NCI-H2081 treated with DMSO at 0.1 percent for 48 hours (cell line): ENCODE measurements at regions not wholly inside any gene's neighbourhood (a gene's known extent, or its start where the extent isn't known, plus 50 kb on each side); places are given as distances from the start of the nearest gene placed in this dataset.

Experiments used
- DNase-seq: peaks from one replicate; lab custom pipeline; 2025; lab: John Stamatoyannopoulos, UW

DNA sequence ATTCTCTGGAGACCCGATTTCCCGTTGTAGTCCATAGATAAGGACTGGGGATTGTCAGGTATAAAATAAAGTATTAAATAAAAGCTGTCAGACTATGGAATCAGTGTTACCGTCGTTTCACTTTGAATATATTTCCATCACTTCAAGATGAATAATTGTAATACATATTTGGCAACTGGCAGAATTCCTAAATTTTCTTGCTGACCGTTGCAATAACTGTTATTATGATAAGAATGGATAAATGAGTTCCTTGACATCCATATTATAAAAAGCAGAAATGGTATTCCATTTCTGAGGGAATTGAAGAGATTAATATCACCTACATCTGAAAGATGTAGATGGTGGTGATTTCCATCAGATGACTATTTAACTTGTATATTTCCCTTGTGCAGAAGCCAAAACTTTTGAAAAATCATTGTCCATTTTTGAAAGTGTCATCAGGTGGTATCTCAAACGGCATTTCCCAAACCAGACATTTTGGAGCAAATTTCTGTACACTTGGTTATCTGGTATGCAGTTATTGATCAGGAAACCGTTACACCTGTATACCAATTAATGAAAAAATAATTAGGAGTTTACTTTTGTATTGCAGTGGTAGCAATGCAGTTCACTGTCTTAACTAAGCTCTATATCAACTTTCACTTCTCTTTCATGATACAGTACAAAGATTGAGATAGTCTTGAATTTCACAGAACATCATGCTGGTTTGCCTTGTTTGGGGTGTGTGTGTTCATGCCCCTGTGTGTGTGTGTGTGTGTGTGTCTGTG, 878.5 kb downstream of the PCDH18 start:
- DNase-seq, result no peak

GRCh38 chr4:136651932-136652331, 880.4 kb downstream of the PCDH18 start:
- DNase-seq, result no peak

GRCh38 chr4:136651278-136651667, 881.0 kb downstream of the PCDH18 start:
- no peak for DNase-seq

DNA sequence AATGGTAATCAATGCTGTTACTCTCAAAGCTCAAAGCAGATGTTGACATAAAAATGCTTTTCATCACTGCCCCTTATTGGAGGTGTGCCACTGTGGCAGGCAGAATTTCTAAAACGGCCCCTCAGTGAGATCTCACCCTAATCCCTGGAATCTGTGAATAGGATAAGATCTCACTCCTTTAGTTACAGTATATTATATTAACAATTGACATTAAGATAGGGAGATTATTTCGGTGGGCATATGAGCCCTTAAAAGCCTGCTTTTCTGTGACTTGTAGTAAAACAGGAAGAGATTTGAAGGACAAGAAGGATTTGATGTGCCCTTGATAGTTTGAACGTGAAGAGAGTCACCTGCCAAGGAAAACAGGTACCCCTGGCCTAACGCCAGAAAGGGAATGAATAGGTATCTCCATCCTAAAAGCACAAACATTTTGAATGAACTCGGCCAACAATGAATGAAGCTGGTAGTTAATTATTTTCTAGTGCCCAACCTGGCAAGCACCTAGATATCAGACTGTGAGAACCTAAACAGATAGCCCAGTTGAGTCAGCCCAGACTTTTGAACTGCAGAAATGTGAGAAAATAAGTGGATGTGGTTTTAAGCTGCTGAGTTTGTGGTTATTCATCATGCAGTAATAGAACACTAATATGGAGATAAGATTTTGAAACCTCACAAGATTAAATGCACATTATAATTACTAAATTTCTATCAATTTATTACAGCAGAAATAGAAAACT, 881.6 kb downstream of the PCDH18 start:
- DNase-seq, result peak; percentile 7

DNA sequence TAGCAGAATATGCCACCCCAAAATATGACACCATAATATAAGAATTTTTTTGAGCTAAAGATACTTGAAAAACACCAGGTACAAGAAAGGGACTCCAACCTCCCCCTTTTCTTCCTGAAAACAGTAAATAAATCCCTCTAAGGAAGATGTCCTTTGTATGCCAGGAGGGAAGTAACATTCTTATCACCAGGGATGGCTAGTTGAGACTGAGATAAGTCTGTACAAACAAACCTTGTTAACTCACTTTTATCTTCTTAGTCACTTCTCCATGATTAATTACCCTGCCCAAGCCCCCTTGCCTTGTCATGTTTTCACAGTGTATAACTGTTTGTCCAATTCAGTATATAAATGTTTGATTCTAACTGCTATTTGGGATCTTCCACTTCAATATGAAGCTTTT, 888.0 kb downstream of the PCDH18 start:
- DNase-seq, result no peak

DNA sequence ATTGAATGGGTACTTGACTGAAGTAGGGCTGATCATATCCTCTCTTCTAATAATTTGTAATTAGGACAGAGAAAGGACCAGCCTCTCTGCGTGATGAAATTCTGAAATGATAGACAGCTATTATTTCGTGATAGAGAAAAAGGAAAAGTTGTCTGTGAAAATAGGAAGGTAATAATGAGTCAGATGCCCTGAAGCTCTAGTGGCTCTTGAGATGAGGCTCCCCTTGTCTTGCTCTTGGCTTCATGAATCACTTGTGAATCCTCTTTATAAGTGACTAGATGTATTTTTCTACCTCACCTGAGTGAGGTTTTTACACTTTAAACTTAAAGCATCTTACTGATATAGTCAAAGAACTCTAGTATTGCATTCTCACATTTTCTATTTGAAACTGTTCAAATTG, 888.9 kb downstream of the PCDH18 start:
- DNase-seq, result no peak

- no peak for DNase-seq
These were observed 895.1 kb downstream of the PCDH18 start for GRCh38 chr4:136637071-136637777.

DNA sequence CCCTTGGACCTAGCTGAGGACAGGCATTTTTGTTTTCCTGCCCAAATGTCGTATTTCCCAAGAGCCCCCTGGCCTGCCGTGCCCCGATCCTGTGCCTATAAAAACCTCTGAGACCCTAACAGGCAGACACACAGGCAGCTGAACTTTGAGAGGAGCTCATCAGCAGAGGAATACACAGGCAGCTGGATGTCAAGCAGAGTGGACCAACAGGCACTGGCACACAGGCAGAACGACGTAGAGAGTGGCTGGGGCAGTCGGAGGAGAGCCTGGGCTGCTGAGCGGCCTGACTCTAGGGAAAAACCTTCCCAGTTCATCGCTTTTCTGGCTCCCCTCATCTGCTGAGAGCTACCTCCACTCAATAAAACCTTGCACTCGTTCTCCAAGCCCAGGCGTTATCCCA, 896.1 kb downstream of the PCDH18 start:
- DNase-seq, result no peak

- no peak for DNase-seq
These were observed 898.2 kb downstream of the PCDH18 start for GRCh38 chr4:136634121-136634520.

- no peak for DNase-seq
These were observed 932.4 kb downstream of the PCDH18 start for GRCh38 chr4:136599890-136600289.

GRCh38 chr4:136590440-136590839, 941.9 kb downstream of the PCDH18 start:
- no peak for DNase-seq

DNA sequence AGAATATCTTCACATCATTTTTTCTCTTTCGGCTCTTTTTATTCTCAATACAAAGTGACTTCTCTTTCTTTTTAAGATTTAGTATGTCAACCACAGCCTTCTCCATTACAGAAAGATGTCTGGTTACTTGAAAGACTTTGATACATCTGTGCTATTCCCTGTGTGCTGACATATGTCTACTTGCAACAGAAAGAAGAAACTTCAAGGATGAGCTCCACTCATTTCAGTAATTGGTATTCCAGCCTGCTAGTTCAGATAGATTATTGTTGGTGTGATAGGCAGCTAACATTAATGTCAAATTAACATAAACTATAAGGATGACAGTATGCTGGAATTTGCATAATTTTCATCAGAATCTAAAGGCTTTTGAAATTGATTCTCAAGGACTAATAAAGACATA, 948.7 kb downstream of the PCDH18 start:
- DNase-seq, result no peak

DNA sequence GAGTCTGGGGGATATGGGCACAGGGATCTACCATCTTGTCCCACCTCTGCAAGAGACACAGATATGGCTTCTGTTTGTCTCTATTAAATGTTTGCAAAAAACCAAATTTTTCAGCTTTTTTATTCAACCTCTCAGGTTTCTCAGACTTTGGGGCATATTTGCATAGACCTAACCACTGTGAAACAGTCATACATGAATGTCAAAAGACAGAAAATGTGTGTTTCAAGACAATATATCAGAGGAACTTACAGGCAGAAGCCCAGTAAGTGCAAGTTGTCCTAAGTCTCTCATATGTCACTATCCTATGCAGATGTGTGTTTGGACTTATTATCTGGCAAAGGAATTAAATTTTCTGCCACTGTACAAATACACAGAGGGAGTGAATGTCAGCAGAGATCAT, 951.2 kb downstream of the PCDH18 start:
- DNase-seq, result no peak

DNA sequence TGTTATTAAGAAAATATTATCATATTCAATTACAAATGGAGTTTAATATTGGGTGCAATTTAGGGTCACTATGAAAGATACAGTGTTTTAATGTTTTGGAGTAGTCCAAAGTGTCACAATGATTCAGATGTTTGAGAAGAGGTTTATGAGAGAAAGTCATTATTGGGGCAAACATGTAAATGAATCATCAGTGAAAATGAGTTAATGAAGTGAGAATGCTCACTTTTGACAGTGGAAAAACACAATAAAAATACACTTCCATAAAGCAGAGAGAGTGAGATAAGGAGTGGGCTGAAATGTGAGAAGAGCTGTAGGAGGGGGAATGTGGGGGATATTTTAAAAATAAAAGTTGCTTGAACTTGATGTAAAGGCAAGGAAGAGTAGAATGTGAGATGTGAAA, 957.1 kb downstream of the PCDH18 start:
- no peak for DNase-seq

DNA sequence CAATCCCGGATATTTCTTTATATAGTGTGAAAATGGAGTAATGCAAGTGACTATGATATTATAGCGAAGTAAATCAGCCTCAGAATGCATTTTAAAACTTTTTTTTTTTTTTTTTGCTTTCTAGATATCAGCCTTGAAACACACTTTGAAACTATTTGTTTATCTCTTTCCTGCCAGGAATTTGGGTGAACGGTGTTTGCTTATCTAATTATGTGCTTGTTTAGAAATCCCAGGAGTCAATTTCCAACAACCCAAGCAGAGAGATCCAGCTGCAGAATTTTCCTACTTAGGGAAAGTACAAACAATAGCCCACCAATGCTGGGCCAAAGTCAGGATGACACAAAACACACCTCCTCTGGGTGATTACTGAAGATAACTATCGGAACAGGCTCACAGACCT, 958.8 kb downstream of the PCDH18 start:
- DNase-seq, result no peak

DNA sequence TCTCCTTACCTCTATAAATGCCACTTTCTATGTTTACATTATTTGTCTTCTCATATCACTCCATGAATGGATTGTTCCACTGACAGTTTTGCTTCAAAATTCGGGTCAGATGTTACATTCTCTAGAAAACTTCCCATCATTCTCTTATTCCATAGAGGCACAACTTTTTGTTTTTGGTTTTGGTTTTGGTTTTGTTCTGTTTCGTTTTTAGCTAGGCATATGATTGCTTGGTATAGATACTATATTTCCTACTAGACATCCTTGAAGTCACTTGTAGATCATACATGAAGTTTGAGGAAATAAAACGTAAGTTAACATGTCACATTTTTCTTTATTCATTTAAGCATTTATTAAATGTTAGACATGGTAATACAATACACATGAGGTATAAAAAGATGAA, 961.0 kb downstream of the PCDH18 start:
- DNase-seq, result no peak

DNA sequence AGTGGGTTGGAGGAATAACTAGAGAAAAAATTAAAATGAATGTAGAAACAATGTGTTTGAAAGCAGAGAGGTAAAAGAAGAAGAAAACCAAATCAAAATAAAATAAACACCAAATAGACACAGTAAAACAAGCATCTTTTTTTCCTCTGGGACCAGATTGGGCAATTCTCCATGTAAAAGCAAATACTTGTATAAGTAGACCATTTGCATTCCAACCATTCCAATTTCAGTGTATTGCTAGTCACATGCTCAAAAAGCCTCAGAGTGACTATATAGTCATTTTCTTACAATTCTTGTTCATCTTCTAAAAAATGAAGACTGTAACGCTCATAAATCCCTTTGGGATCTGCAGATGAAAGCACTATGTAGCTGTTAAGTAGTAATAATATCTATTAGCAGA, 969.5 kb downstream of the PCDH18 start:
- DNase-seq, result no peak

DNA sequence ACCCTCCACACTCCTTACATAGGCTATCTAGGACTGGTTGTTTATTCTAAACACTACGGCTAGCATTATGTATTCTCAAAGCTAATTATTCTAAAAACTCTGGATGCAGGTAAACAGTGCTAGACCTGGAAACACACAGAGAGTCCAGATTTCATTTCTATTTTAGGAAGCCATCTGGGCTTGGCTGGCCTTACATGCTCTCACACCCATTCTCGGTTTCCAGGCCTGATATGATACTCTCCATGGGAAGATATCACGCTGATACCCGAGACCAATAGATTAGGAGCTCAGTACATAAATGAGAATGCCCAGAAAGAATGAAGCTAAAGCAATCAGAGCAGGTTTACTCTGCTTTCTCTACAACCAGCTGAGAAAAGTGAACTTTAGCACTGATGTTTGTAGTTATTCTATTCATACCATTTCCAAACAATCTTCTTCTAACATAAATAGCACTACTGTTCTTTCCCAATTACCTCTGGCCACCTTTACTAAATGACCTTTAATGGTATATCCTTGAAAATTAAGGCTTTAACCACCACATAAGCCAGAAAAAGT, 973.3 kb downstream of the PCDH18 start:
- DNase-seq, result no peak

DNA sequence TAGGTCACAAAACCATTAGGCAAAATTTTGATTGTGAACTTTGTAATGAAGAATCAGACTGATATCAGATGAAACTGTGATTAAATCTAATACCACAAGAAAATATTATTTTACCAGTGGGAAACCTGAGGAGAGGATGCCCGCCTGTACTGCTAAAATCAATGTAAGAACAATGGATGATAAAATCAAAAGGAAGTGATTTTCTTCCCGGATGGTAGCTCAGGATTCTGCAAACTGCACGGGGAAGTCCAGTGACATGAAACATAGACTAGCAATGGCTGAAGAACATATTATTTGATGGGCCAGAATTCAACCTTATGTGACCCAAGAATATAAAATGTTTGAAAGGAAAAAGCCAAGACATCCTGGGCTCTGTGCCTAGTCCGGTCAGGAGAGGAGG, 974.9 kb downstream of the PCDH18 start:
- no peak for DNase-seq

- peak; percentile 4 for DNase-seq
These were observed 978.3 kb downstream of the PCDH18 start for GRCh38 chr4:136554033-136554432.

DNA sequence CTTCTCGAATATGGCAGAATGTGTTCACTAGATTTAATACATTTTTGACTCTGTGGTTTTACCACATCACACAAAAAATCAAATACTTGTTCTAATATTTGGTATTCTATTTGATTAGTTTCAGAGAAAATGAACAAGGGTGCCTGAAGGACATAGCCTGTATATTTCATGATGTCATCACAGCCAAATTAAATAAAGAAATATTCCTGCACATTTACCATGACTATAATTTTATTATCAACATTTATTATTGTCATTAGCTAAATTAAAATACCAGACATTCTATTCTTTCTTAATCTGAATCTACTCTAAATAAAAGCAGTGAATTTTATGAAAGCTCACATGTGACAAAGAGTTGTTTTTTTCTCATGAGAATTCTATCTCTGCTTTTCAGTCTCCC, 980.5 kb downstream of the PCDH18 start:
- DNase-seq, result no peak

GRCh38 chr4:136540747-136541146, 991.5 kb downstream of the PCDH18 start:
- no peak for DNase-seq

GRCh38 chr4:136528131-136528530, 1004.2 kb downstream of the PCDH18 start:
- no peak for DNase-seq
